ENCODE measurements at regions not wholly inside any gene's neighbourhood (a gene's known extent, or its start where the extent isn't known, plus 50 kb on each side); places are given as distances from the start of the nearest gene placed in this dataset.

DNA sequence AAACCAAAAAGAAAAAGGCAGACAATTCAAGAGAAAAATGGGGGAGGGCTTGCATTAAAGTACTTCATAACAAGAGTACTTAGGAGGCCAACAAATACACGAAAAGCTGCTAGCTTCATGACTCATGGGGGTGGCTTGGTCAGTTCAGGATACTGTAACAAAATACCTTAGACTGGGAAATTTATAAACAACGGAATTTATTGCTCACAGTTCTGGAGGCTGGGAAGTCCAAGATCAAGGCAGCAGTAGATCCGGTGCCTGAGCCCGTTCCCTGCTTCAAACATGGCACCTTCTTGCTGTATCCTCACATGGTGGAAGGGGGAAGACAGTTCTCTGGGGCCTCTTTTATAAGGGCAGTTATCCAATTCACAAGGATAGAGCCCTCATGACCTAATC lies 111.4 kb downstream of the C9orf50 start:
- TF ChIP-seq POLR2A (IDR thresholded peaks at IDR 0.05) (no peak), POLR2AphosphoS5 (IDR thresholded peaks at IDR 0.05) (peak in 1 of 4 donors; percentile 3), EP300 (IDR thresholded peaks at IDR 0.05) (no peak)
- TF ChIP-seq, protein P1, sequence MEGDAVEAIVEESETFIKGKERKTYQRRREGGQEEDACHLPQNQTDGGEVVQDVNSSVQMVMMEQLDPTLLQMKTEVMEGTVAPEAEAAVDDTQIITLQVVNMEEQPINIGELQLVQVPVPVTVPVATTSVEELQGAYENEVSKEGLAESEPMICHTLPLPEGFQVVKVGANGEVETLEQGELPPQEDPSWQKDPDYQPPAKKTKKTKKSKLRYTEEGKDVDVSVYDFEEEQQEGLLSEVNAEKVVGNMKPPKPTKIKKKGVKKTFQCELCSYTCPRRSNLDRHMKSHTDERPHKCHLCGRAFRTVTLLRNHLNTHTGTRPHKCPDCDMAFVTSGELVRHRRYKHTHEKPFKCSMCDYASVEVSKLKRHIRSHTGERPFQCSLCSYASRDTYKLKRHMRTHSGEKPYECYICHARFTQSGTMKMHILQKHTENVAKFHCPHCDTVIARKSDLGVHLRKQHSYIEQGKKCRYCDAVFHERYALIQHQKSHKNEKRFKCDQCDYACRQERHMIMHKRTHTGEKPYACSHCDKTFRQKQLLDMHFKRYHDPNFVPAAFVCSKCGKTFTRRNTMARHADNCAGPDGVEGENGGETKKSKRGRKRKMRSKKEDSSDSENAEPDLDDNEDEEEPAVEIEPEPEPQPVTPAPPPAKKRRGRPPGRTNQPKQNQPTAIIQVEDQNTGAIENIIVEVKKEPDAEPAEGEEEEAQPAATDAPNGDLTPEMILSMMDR (IDR thresholded peaks at IDR 0.05): no peak
